OCI-LY1 (cell line): ENCODE measurements at regions not wholly inside any gene's neighbourhood (a gene's known extent, or its start where the extent isn't known, plus 50 kb on each side); places are given as distances from the start of the nearest gene placed in this dataset.

ENCODE experiments used
- EZH2 ChIP-seq: fragments of 200-600 bp; sonication (generic), shearing (Covaris generic); IDR thresholded peaks from 2 replicates; pipeline ENCODE4 v1.8.0; 2017; ENCODE audit warnings: borderline replicate concordance, mixed run types, mild to moderate bottlenecking, antibody characterized with exemption, low read length, moderate library complexity, mixed read lengths
- TF ChIP-seq, protein P1 (sequence below): fragments of 200-600 bp; sonication (generic), shearing (Covaris generic); IDR thresholded peaks from 2 replicates; pipeline ENCODE4 v1.5.1; 2017; ENCODE audit warnings: mild to moderate bottlenecking, antibody characterized with exemption, low read length, moderate library complexity, mixed read lengths

DNA sequence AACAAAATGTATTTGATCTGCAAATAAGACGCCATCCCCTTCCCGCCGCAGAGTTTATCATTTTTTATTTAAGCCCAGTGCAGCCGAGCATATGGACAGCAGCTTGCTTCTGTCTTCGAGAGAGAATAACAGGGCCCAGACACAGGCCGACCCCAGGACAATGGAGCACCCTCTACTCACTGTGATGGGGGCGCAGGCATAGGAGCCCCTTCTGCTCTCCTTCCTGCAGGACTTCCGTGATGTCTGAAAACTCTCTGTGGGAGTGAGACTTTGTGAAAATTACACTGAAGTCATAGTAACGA is 134.8 kb downstream of the OAT start:
- TF ChIP-seq, protein P1, sequence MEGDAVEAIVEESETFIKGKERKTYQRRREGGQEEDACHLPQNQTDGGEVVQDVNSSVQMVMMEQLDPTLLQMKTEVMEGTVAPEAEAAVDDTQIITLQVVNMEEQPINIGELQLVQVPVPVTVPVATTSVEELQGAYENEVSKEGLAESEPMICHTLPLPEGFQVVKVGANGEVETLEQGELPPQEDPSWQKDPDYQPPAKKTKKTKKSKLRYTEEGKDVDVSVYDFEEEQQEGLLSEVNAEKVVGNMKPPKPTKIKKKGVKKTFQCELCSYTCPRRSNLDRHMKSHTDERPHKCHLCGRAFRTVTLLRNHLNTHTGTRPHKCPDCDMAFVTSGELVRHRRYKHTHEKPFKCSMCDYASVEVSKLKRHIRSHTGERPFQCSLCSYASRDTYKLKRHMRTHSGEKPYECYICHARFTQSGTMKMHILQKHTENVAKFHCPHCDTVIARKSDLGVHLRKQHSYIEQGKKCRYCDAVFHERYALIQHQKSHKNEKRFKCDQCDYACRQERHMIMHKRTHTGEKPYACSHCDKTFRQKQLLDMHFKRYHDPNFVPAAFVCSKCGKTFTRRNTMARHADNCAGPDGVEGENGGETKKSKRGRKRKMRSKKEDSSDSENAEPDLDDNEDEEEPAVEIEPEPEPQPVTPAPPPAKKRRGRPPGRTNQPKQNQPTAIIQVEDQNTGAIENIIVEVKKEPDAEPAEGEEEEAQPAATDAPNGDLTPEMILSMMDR, result no peak
- TF ChIP-seq EZH2, result no peak
